Activated CD4-positive, alpha-beta T cell treated with anti-CD3 and anti-CD28 coated beads for 24 hours (primary cell): ENCODE measurements at regions not wholly inside any gene's neighbourhood (a gene's known extent, or its start where the extent isn't known, plus 50 kb on each side); places are given as distances from the start of the nearest gene placed in this dataset.
A peak's percentile ranks its signal among the peaks of the same experiment; 100 is the strongest.
"Not testable (repeated sequence)": the region's sequence is repeated elsewhere in the genome, so short reads cannot be mapped to it uniquely, and the experiment has no call there.

Experiments used
- DNase-seq, 2 donors: peaks; one replicate each; pipeline ENCODE4 v3.0.0-alpha.2; 2020; ENCODE audit warnings: low read depth in 2 of 2

GRCh38 chr14:61602003-61602732 lies 93.1 kb upstream of the HIF1A start:
- DNase-seq, result no peak

DNA sequence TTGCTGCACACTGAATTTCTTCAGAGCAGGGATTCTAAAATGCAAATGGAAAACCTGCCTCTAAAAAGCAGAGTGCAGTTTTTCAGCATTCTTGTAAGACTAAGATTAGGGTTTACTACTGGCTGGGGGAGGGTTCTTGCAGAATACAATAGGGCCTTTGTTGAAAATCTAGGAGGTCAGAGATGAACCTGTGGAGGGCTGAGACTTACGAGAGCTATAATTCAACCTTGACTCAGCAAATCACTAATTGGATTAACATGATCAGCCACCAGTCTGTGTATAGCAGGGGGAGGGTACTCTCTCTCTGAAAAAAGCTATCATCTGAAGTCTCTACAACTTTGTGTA lies 92.6 kb upstream of the HIF1A start:
- no peak for DNase-seq

DNA sequence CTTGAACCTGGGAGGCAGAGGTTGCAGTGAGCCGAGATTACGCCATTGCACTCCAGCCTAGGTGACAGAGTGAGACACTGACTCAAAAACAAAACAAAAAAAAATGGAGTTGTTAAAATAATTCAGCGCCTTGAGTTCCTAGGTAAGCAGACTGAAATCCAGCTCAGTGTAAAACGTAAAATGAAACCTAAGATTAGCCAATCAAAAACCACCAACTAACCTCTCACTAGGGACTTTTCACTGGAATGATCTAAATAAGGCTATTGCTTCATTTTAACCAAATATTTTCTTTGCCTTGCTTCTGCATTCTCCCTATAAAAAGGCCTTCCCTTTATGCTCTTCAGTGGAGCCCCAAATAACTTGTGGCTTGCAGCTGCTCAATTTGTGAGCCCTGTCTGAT lies 91.6 kb upstream of the HIF1A start:
- no peak for DNase-seq

GRCh38 chr14:61607570-61608244 lies 87.6 kb upstream of the HIF1A start:
- no peak for DNase-seq

- no peak for DNase-seq
These were observed 86.8 kb upstream of the HIF1A start for GRCh38 chr14:61608245-61609165.

- DNase-seq, result no peak
These were observed 86.0 kb upstream of the HIF1A start for GRCh38 chr14:61609191-61609843.

- no peak for DNase-seq
These were observed 85.4 kb upstream of the HIF1A start for GRCh38 chr14:61609884-61610283.

GRCh38 chr14:61610900-61611299 lies 84.4 kb upstream of the HIF1A start:
- no peak for DNase-seq

DNA sequence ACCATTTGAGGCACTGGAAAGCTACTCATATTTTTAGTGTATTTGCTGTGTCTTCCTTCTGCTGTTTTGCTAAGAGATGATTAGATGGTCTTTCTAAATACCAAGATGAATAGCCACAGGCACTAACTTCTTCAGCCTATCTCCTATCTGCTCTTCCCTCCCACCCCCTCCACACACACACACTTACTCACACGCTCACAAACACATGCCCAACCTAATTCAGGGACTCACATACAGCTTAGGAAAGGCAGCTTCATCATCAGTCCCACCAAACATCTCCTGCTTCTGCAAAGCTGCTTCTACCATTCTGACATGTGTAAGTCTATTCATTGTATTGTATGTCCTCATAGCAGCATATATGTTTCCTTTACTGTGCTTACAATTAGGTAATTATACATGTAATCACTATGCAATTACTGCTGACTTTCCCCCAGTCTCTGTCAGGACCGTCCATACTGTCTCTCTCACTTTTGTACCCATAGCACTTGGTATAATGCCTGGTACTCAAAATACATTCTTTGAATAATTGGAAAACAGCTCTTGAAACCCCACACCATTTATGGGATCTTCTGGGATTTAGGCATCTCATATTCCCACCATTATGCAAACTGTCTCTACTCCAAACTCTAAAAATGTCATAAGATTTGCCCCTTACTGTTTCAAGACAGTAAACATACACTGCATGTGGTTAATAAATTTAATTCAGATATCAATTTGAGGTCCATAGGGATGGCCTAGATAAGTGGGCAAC lies 83.3 kb upstream of the HIF1A start:
- DNase-seq, result no peak

DNA sequence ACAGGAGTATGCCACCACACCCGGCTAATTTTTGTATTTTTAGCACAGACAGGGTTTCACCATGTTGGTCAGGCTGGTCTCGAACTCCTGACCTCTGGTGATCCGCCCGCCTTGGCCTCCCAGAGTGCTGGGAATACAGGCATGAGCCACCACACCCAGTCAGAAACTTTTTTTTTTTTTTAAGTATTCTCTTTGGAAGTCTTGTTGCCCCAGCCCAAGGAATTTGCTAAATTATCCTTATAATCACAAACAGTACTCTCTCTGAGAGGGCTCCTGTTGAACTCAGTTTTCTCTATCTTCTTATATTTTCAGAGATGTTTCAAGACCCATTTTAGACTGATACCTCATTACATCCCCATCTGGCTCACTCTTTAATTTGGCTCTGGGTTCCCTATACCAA lies 82.3 kb upstream of the HIF1A start:
- DNase-seq, result not testable (repeated sequence)

DNA sequence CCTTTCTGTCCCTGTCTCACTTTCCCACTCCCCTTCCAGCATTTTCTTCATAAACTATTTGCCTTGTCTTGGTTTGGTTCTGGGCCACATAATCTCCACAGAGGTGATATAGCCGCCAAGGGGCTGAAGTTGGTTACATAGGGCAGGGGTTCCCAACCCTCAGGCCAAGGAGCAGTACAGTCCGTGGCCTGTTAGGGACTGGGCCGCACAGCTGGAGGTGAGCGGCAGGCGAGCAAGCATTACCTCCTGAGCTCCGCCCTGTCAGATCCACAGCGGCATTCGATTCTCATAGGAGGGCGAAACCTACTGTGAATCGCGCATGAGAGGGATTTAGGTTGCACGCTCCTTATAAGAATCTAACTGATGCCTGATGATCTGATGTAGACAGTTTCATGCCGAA lies 80.6 kb upstream of the HIF1A start:
- no peak for DNase-seq

DNA sequence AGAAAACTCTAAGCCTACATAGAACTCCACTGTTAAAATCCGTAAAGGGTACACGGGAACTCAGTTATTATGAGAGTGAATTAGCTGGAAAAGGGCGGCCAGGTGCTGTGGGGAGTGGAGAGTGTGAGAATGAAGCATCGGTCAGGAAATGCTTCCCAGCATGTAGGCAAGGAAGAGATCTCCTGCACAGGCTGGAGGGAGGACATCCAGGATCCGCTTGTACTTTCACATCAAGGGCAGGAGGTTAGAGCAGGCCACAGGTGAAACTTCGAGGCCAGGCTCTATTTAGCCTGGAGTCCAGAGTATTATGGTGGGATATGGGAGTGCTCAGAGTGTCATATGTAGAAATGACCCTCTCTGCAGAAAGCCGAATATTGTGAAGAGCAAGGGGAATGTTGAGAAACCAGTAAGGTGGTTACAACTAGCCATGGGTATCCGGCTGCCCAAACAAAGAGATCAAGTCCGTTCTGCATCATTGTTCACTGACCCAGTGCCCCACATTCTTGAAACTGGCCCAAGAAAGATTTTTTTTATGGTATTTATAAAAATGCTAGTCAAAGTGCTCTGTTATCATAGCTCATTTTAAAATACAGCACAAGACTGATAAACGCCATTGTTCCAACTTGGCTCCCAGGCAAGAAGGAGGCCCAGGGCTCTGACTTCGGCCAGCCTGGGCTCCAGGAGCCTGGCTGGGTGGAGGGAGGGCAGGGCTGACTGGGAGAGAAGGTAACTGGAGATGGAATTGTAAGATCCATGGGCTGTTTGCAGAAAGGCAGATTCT lies 79.4 kb upstream of the HIF1A start:
- DNase-seq, result no peak

DNA sequence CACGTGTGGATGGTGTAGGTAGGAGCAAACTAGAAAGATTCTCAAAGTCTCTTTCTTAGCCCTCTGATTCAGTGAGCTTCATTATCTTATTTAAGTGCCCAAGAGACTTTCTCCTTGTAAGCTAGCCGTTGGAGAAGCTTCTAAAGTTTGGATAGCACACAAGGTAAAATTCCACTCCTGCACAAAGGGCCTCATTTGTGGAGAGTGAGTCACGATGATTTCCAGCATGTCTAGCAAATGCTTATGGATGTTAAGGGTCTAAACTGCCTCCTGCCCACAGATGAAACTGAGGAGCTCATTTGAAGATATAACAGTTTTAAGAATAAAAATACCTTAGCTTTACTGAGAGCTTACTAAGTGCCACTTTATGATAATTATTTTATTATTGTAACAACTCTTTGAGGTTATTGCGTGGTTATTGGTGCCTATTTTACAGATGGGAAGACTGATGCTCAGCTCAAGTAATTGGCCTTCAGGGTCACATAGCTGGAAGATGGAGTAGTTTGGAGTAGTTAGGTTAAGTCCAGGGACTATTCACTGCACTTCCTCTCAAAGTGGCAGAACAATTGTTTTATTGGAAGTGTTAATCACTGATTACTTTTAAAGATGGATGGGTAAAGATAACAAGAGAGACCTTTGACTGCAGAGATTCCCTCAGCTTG lies 78.7 kb upstream of the HIF1A start:
- DNase-seq, result no peak

DNA sequence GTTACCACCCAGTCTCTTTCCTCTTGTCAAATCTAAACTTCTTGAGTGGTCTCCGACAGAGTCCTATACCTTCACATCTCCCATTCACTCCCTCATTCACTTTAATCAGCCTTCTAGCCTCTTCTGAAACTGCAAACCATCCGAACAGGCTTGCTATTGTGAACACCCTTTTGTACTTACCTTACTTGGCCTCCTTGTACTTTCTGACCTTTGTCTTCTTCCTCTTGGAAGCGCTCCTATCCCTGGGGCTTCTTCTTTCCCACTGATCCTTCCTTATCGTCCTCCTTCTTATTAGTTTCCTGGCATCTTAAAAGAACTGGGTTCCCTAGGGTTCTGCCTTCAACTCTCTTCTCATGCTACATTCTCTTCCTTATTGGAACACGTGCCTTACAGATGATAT lies 76.9 kb upstream of the HIF1A start:
- no peak for DNase-seq

- no peak for DNase-seq
These were observed 75.8 kb upstream of the HIF1A start for GRCh38 chr14:61619494-61619893.

GRCh38 chr14:61620130-61620946 lies 75.0 kb upstream of the HIF1A start:
- DNase-seq, result peak; percentile 28 to 32

GRCh38 chr14:61621444-61621843 lies 73.9 kb upstream of the HIF1A start:
- peak in 1 of 2 donors; percentile 12 for DNase-seq

GRCh38 chr14:61622051-61622450 lies 73.3 kb upstream of the HIF1A start:
- DNase-seq, result no peak

GRCh38 chr14:61623927-61624326 lies 71.4 kb upstream of the HIF1A start:
- no peak for DNase-seq
